B cell (primary cell): ENCODE measurements at regions not wholly inside any gene's neighbourhood (a gene's known extent, or its start where the extent isn't known, plus 50 kb on each side); places are given as distances from the start of the nearest gene placed in this dataset.

ENCODE experiments used
- ATAC-seq: fragments of 200-7000 bp; cut with Tn5 transposase; one replicate; pipeline ENCODE4 v1.10.0; 2021; ENCODE audit warnings: low read depth, mild to moderate bottlenecking, moderate number of reproducible peaks, moderate library complexity
- CTCF ChIA-PET: fragments of 350-600 bp; sonication (Branson Sonifier 250); formaldehyde crosslinking; loops from one replicate; lab custom pipeline; 2021; ENCODE audit warnings: antibody characterized with exemption, inconsistent platforms; lab: Charles Lee
- POLR2A ChIA-PET: fragments of 350-600 bp; sonication (Branson Sonifier 250); formaldehyde crosslinking; loops from one replicate; lab custom pipeline; 2021; ENCODE audit warnings: antibody characterized with exemption; lab: Charles Lee
- DNase-seq: peaks from one replicate; pipeline ENCODE4 v3.0.0; 2013
- H2AFZ ChIP-seq: 2 replicates; pipeline ENCODE4 v1.6.1; 2012; ENCODE audit warnings: mild to moderate bottlenecking, low read depth, low read length; ENCODE audit not compliant: insufficient read depth, poor library complexity, severe bottlenecking
- H3K27ac ChIP-seq, 2 donors: 1 replicate in 1 of 2; 2 replicates in 1 of 2; pipeline ENCODE4 v1.5.1; 2012 to 2013; ENCODE audit warnings: low read length in 2 of 2, mild to moderate bottlenecking in 2 of 2, moderate library complexity in 1 of 2
- H3K27me3 ChIP-seq, 4 experiments: fragments of 200-600 bp in 1 of 4; sonication (generic) in 1 of 4; replicated peaks in 1 of 4; 1 replicate in 2 of 4; 2 replicates in 2 of 4; pipeline versions ENCODE4 v1.6.1 to v1.7.0; 2013 to 2016; ENCODE audit warnings: low read length in 3 of 4, mild to moderate bottlenecking in 2 of 4, mixed read lengths in 1 of 4, moderate library complexity in 1 of 4; ENCODE audit not compliant: insufficient read depth in 4 of 4, control insufficient read depth in 3 of 4; ENCODE audit errors: control extremely low read depth in 1 of 4
- H3K36me3 ChIP-seq, 2 experiments: replicated peaks in 1 of 2; 1 replicate in 1 of 2; 2 replicates in 1 of 2; pipeline versions ENCODE4 v1.6.1 to v1.7.1; 2013; ENCODE audit warnings: low read length in 1 of 2; ENCODE audit not compliant: insufficient read depth in 2 of 2, control insufficient read depth in 1 of 2; ENCODE audit errors: control extremely low read depth in 1 of 2, extremely low read depth in 1 of 2
- H3K4me1 ChIP-seq, 2 donors: fragments of 200-600 bp in 1 of 2; sonication (generic) in 1 of 2; 1 replicate in 1 of 2; 2 replicates in 1 of 2; pipeline versions ENCODE4 v1.5.1 to v1.6.1; 2013 to 2017; ENCODE audit warnings: low read length in 2 of 2; ENCODE audit not compliant: control insufficient read depth in 2 of 2, insufficient read depth in 2 of 2
- H3K4me2 ChIP-seq: replicated peaks from 2 replicates; pipeline ENCODE3; 2012; ENCODE audit warnings: mild to moderate bottlenecking, low read depth, low read length; ENCODE audit not compliant: poor library complexity, severe bottlenecking
- H3K4me3 ChIP-seq, 5 experiments: fragments of 200-600 bp in 1 of 5; sonication (generic) in 1 of 5; 1 replicate in 3 of 5; 2 replicates in 2 of 5; pipeline versions ENCODE4 v1.5.1 to v1.7.0; 2011 to 2016; ENCODE audit warnings: low read length in 4 of 5, mild to moderate bottlenecking in 4 of 5, low read depth in 2 of 5, control low read depth in 1 of 5, moderate library complexity in 1 of 5; ENCODE audit not compliant: insufficient read depth in 1 of 5; ENCODE audit errors: control extremely low read depth in 1 of 5, extremely low read depth in 1 of 5
- H3K79me2 ChIP-seq: fragments of 200-600 bp; sonication (generic); one replicate; pipeline ENCODE4 v1.6.0; 2016; ENCODE audit warnings: low read length; ENCODE audit not compliant: control insufficient read depth, insufficient read depth
- H3K9ac ChIP-seq: fragments of 200-600 bp; sonication (generic); 2 replicates; pipeline ENCODE4 v1.6.1; 2017; ENCODE audit warnings: mild to moderate bottlenecking, low read length, moderate library complexity
- H3K9me3 ChIP-seq, 3 donors: one replicate each; pipeline versions ENCODE4 v1.6.1 to v1.7.1; 2013; ENCODE audit warnings: low read length in 2 of 3; ENCODE audit not compliant: control insufficient read depth in 2 of 3, insufficient read depth in 1 of 3; ENCODE audit errors: control extremely low read depth in 1 of 3
- H4K20me1 ChIP-seq: 2 replicates; pipeline ENCODE4 v1.6.0; 2012; ENCODE audit warnings: mild to moderate bottlenecking, low read length; ENCODE audit not compliant: insufficient read depth, control insufficient read depth, poor library complexity, severe bottlenecking
- H3K27ac Mint-ChIP-seq: one replicate; pipeline ENCODE4 v1.8.0; 2021; ENCODE audit warnings: mixed read lengths
- H3K27me3 Mint-ChIP-seq: one replicate; pipeline ENCODE4 v1.8.0; 2021; ENCODE audit warnings: mixed read lengths
- H3K4me1 Mint-ChIP-seq: one replicate; pipeline ENCODE4 v1.8.0; 2021; ENCODE audit warnings: mixed read lengths
- H3K4me3 Mint-ChIP-seq: one replicate; pipeline ENCODE4 v1.8.0; 2021; ENCODE audit warnings: mixed read lengths
- H3K9me3 Mint-ChIP-seq: one replicate; pipeline ENCODE4 v1.8.0; 2022; ENCODE audit warnings: mixed read lengths; ENCODE audit not compliant: insufficient read depth
- CTCF ChIP-seq: fragments of 200-600 bp; IDR thresholded peaks from one replicate; pipeline ENCODE4 v1.8.0; 2022; ENCODE audit warnings: antibody characterized with exemption, mild to moderate bottlenecking
- EZH2 ChIP-seq: IDR thresholded peaks from 2 replicates; pipeline ENCODE4 v1.6.1; 2012; ENCODE audit warnings: borderline replicate concordance, low read depth, mild to moderate bottlenecking, moderate library complexity, low read length; ENCODE audit not compliant: insufficient read depth, poor library complexity, severe bottlenecking
- WGBS: methylation state at CpG from one replicate; pipeline ENCODE4 v1.1.5; 2013; ENCODE audit warnings: missing lambda C conversion rate; ENCODE audit not compliant: insufficient coverage; 5-methylcytosine and 5-hydroxymethylcytosine counted together
- intact Hi-C: fragments of 100-400 bp; cut with micrococcal nuclease; formaldehyde crosslinking; loops from one replicate; pipeline ENCODE4 v1.10.0; 2022

DNA sequence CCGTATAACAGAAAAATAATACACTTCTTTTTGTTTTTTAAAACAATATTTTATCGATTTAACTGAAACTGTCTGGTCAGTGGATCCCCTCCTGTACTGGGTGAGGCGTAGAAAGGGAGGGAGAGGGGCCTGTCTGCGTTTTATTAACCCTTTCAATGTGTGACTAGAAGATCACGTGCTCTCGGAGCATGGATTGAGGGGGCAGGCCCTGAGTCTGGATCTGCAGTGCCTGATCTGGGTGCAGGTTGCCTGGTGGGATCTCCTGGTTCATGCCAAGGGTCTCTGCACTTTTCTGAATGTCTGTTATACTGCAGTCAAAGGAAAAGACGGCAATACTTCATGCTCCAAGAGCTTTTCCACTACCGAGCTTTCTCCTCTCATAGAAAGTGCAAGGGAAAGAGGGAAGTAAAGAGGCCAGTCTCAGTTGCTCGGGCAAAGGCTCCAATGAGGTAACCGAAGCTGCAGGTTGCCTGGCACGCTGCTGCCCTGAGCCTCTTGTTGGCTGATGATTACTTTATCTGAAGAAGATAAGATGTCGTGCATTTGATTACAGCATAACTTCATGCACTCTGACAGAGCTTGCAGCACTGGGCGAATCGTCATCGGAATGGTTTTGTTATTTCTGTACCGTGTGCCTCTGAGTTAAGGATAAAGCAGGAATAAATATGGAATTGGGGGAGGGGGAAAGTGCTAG lies 167.5 kb upstream of the PMEPA1 start:
- ChIA-PET CTCF (interaction anchor here (1.2 kb wide), 1 partner anchor 303 kb away, joined by 4 read pairs; no protein-coding TSS in a partner anchor), POLR2A (no interaction called here)
- Mint-ChIP-seq H3K27ac (no peak overlapping the region), H3K9me3 (no peaks in the 10 kb centered on the region), H3K4me3 (no peak overlapping the region), H3K27me3 (peaks cover 12% of the 10 kb centered on the region), H3K4me1 (no peaks in the 10 kb centered on the region)
- intact Hi-C loops: no loop called here
- H3K4me2 ChIP-seq: no peak overlapping the region
- H3K27me3 ChIP-seq: peaks cover 0 to 3% (median 0%) of the 10 kb centered on the region in 4 experiments
- TF ChIP-seq CTCF: no peak
- TF ChIP-seq EZH2: no peak
- H3K4me3 ChIP-seq: no peak overlapping the region
- peaks cover 0 to 8% (median 0%) of the 10 kb centered on the region in 3 donors for H3K9me3 ChIP-seq
- H2AFZ ChIP-seq: no peak overlapping the region
- H3K27ac ChIP-seq: no peak overlapping the region
- H3K36me3 ChIP-seq: no peaks in the 10 kb centered on the region
- WGBS: 90% methylated on average over 9 of the region's 16 CpGs
- H3K9ac ChIP-seq: no peak overlapping the region
- no peaks in the 10 kb centered on the region for H4K20me1 ChIP-seq
- no peaks in the 10 kb centered on the region for H3K4me1 ChIP-seq
- DNase-seq: no peak
- no peak for ATAC-seq
- no peaks in the 10 kb centered on the region for H3K79me2 ChIP-seq

DNA sequence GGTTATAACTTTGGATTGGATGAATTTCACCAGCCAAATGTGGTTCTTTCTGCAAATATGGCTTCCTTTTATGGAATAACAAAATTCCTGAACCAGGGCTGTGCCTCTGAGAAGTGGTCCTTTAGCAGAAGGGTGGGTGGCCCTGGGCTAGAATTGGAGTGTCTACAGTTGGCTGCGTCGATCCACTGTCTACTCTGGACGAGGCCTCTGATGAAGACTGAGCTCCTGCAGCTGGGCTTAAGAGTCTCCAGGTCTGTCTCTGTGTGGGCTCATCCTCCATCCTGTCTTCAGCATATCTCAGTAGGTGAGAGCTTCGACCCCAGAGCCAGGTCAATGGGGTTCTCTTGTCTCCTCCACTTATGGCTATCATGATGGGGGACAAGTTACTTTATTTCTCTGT lies 166.3 kb upstream of the PMEPA1 start:
- Histone ChIP-seq H3K27me3 (peaks cover 0 to 3% (median 0%) of the 10 kb centered on the region in 4 experiments), H3K9ac (no peak overlapping the region), H3K4me3 (no peak overlapping the region), H3K4me1 (no peaks in the 10 kb centered on the region), H4K20me1 (no peaks in the 10 kb centered on the region), H2AFZ (no peak overlapping the region), H3K36me3 (no peaks in the 10 kb centered on the region), H3K79me2 (no peaks in the 10 kb centered on the region), H3K4me2 (no peak overlapping the region), H3K9me3 (peaks cover 0 to 18% (median 0%) of the 10 kb centered on the region in 3 donors), H3K27ac (no peak overlapping the region)
- Mint-ChIP-seq H3K4me1 (no peaks in the 10 kb centered on the region), H3K27me3 (peaks cover 12% of the 10 kb centered on the region), H3K9me3 (no peaks in the 10 kb centered on the region), H3K27ac (no peak overlapping the region), H3K4me3 (no peak overlapping the region)
- intact Hi-C loops: no loop called here
- DNase-seq (no peak), ATAC-seq (no peak)
- ChIA-PET POLR2A (no interaction called here), CTCF (no interaction called here)
- TF ChIP-seq CTCF: no peak
- TF ChIP-seq EZH2: no peak
- 93% methylated on average over 3 of the region's 4 CpGs for WGBS
